Thymus (tissue), 11 donors: ENCODE measurements at regions not wholly inside any gene's neighbourhood (a gene's known extent, or its start where the extent isn't known, plus 50 kb on each side); places are given as distances from the start of the nearest gene placed in this dataset.

ENCODE experiments used
- DNase-seq, 9 donors: peaks; one replicate each; pipeline ENCODE4 v3.0.0-alpha.2; 2013; ENCODE audit warnings: low spot score in 9 of 9, low read depth in 6 of 9, missing footprints in 1 of 9
- H3K27ac ChIP-seq, 2 donors: one replicate each; pipeline ENCODE4 v1.5.1; 2013; ENCODE audit warnings: control low read depth in 1 of 2, low read depth in 1 of 2, low read length in 1 of 2, mild to moderate bottlenecking in 1 of 2, moderate library complexity in 1 of 2
- H3K27me3 ChIP-seq, 2 donors: one replicate each; pipeline ENCODE4 v1.5.1; 2013; ENCODE audit warnings: low read length in 1 of 2; ENCODE audit not compliant: control insufficient read depth in 2 of 2, insufficient read depth in 1 of 2
- H3K36me3 ChIP-seq, 2 donors: one replicate each; pipeline ENCODE4 v1.5.1; 2013; ENCODE audit warnings: low read length in 1 of 2, mild to moderate bottlenecking in 1 of 2, moderate library complexity in 1 of 2; ENCODE audit not compliant: control insufficient read depth in 2 of 2, insufficient read depth in 2 of 2
- H3K4me1 ChIP-seq, 2 donors: one replicate each; pipeline ENCODE4 v1.5.1; 2013; ENCODE audit warnings: low read length in 2 of 2; ENCODE audit not compliant: control insufficient read depth in 2 of 2, insufficient read depth in 2 of 2
- H3K4me3 ChIP-seq, 2 donors: one replicate each; pipeline ENCODE4 v1.5.1; 2013; ENCODE audit warnings: low read length in 2 of 2, control low read depth in 1 of 2, mild to moderate bottlenecking in 1 of 2
- H3K9me3 ChIP-seq, 2 donors: one replicate each; pipeline ENCODE4 v1.5.1; 2013; ENCODE audit warnings: low read length in 1 of 2, mild to moderate bottlenecking in 1 of 2; ENCODE audit not compliant: control insufficient read depth in 2 of 2, insufficient read depth in 1 of 2
- WGBS: extraction: QIAGEN DNeasy Blood & Tissue Kit; methylation state at CpG from one replicate; pipeline ENCODE4 v1.1.7; 2013; 5-methylcytosine and 5-hydroxymethylcytosine counted together
- donor health status: healthy.

DNA sequence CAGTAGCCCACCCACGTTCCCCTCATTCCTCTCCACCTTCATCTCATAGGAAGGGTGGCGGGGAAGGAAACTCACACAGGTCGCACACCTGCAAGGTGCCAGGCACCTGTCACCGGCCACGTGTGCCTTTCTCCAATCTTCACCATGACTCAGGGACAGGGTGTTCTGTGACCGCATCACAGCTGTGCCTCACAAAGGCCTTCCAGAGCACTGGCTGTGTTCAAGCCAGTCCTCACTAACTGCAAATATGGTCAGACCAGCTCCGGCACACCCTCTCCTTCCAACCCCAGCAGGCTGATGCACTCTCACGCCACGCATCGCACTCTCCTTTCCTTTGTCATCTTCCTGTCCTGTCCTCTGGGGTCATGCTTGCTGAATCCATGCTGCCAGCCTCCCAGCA lies 415.9 kb downstream of the IRS2 start:
- H3K9me3 ChIP-seq = peaks cover 0 to under 1% of the 10 kb centered on the region in 2 donors
- 94% methylated on average over 10 of the region's 10 CpGs for WGBS
- no peaks in the 10 kb centered on the region for H3K4me1 ChIP-seq
- H3K27ac ChIP-seq = no peak overlapping the region
- no peak for DNase-seq
- no peak overlapping the region for H3K4me3 ChIP-seq
- H3K36me3 ChIP-seq = no peaks in the 10 kb centered on the region
- H3K27me3 ChIP-seq = no peaks in the 10 kb centered on the region

DNA sequence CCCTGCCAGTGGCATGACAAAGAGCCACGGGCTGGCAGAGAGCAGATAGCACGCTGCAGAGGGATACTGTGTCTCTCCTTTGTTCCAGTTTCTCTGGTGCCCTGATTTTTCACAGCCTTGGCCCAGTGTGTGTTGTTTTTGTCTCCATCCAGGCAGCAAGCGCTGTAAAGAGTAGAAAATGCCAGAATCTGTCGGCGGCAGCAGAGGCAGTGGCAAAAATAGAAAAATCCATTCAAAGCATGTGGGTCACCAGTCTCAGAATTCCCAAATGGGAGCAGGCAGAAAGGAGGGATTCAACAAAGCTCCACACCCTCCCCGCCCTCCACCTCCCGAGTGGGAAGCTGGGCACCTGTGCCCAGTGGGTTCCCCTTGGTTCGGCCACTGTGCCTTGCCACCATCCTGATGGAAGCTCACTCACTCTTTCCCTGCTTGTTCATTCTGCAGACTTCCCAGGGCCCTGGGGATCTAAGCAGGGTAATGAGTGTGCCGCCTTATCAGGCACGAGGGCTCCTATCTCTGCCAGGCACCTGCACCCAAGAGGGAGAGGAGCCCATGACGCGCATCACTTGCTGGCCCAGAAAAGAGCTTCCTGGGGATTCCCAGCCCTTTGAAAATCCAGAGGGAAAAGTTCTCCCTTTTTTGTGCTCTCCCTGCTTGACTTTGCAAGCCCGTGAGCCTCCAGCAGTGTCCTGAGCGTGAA lies 416.9 kb downstream of the IRS2 start:
- DNase-seq = no peak

DNA sequence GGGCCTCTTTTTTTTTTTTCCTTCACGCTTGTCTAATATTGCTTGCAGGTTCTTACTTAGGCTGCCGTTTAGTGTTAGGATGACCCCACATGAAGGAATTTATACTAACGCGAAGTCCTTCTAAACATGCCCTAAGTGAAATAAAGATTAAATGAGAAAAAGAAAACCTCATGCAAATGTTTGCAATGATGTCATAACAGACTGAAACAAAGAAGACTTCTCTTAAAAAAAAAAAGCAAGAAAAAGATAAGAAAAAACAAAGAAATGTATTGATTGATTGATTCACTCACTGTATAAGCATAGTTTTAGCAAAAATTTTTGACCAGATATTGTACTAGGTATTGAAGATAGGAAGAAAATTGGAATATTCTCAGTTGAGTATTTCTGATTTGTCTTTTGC lies 418.2 kb downstream of the IRS2 start:
- peaks cover 0 to 3% of the 10 kb centered on the region in 2 donors for H3K9me3 ChIP-seq
- no peak for DNase-seq
- WGBS = 97% methylated on average over 4 of the region's 4 CpGs
- no peak overlapping the region for H3K27ac ChIP-seq
- no peaks in the 10 kb centered on the region for H3K27me3 ChIP-seq
- H3K36me3 ChIP-seq = no peaks in the 10 kb centered on the region
- no peak overlapping the region for H3K4me3 ChIP-seq
- H3K4me1 ChIP-seq = no peaks in the 10 kb centered on the region

More for the DNA sequence above, 416.9 kb downstream of the IRS2 start:
- no peak overlapping the region for H3K4me3 ChIP-seq
- H3K27me3 ChIP-seq = no peaks in the 10 kb centered on the region
- no peak overlapping the region for H3K27ac ChIP-seq
- H3K4me1 ChIP-seq = no peaks in the 10 kb centered on the region
- peaks cover 0 to 3% of the 10 kb centered on the region in 2 donors for H3K9me3 ChIP-seq
- no peaks in the 10 kb centered on the region for H3K36me3 ChIP-seq
- WGBS = 90% methylated on average over 14 of the region's 14 CpGs

DNA sequence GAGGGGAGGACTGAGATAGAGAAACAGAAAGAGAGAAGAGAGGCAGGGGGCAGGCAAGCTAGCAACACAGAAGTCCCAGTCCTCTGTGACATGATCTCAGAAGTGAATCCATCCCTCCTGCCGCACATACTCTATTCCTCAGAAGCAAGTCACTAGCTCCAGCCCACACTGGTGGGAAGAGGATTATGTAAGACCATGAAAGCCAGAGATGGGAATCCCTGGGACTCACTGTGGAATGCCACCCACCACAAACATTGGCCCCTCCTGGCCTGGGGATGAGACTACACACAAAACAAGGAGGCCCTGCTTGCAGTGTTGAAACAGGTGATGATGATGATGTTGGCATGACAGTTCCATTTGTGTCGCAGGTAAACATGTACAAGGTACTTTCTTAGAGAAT lies 419.9 kb downstream of the IRS2 start:
- no peak for DNase-seq
- no peaks in the 10 kb centered on the region for H3K36me3 ChIP-seq
- WGBS = 95% methylated on average over 2 of the region's 2 CpGs

DNA sequence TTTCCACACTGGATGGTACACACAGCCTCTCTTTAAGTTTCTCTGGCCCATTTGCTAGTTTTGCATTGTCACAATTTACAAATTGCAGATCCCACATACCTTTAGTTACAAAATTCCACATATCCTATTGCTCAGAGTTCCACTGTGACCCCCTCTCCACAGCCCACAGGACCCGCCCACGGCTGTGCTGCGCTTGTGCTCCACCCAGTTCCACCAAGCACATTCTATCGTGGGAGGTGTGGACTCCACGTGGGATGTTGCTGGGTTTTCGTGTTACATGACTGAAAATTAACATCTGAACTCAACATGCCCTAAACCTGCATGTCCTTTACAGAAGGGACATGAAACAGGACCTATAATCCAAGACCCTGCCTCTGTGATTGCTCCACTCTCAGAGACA lies 423.0 kb downstream of the IRS2 start:
- Histone ChIP-seq H3K36me3 (no peaks in the 10 kb centered on the region), H3K9me3 (peaks cover 0 to 3% of the 10 kb centered on the region in 2 donors), H3K27ac (no peak overlapping the region), H3K27me3 (no peaks in the 10 kb centered on the region), H3K4me1 (no peaks in the 10 kb centered on the region), H3K4me3 (no peak overlapping the region)
- WGBS = 95% methylated on average over 6 of the region's 6 CpGs
- DNase-seq = no peak

More for the DNA sequence above, 419.9 kb downstream of the IRS2 start:
- Histone ChIP-seq H3K27ac (no peak overlapping the region), H3K4me3 (no peak overlapping the region), H3K9me3 (peaks cover 0 to 3% of the 10 kb centered on the region in 2 donors), H3K27me3 (no peaks in the 10 kb centered on the region), H3K4me1 (no peaks in the 10 kb centered on the region)

- no peak overlapping the region for H3K4me3 ChIP-seq
- H3K9me3 ChIP-seq = peaks cover 0 to 3% of the 10 kb centered on the region in 2 donors
- no peaks in the 10 kb centered on the region for H3K4me1 ChIP-seq
- H3K36me3 ChIP-seq = no peaks in the 10 kb centered on the region
- WGBS = 67% methylated on average over 2 of the region's 2 CpGs
- no peak overlapping the region for H3K27ac ChIP-seq
- no peak for DNase-seq
- no peaks in the 10 kb centered on the region for H3K27me3 ChIP-seq
Measured at GRCh38 chr13:109362616-109363015, 423.8 kb downstream of the IRS2 start.

GRCh38 chr13:109361562-109362289 lies 424.7 kb downstream of the IRS2 start:
- no peak overlapping the region for H3K27ac ChIP-seq
- DNase-seq = no peak
- H3K36me3 ChIP-seq = no peaks in the 10 kb centered on the region
- WGBS = 85% methylated on average over 11 of the region's 11 CpGs
- no peak overlapping the region for H3K4me3 ChIP-seq
- H3K9me3 ChIP-seq = peaks cover 0 to 3% of the 10 kb centered on the region in 2 donors
- H3K4me1 ChIP-seq = no peaks in the 10 kb centered on the region
- no peaks in the 10 kb centered on the region for H3K27me3 ChIP-seq

- Histone ChIP-seq H3K4me1 (no peaks in the 10 kb centered on the region), H3K27ac (no peak overlapping the region), H3K36me3 (no peaks in the 10 kb centered on the region), H3K27me3 (no peaks in the 10 kb centered on the region), H3K9me3 (no peaks in the 10 kb centered on the region), H3K4me3 (no peak overlapping the region)
- DNase-seq = no peak
- 93% methylated on average over 16 of the region's 16 CpGs for WGBS
Measured at GRCh38 chr13:109357751-109358471, 428.5 kb downstream of the IRS2 start.

DNA sequence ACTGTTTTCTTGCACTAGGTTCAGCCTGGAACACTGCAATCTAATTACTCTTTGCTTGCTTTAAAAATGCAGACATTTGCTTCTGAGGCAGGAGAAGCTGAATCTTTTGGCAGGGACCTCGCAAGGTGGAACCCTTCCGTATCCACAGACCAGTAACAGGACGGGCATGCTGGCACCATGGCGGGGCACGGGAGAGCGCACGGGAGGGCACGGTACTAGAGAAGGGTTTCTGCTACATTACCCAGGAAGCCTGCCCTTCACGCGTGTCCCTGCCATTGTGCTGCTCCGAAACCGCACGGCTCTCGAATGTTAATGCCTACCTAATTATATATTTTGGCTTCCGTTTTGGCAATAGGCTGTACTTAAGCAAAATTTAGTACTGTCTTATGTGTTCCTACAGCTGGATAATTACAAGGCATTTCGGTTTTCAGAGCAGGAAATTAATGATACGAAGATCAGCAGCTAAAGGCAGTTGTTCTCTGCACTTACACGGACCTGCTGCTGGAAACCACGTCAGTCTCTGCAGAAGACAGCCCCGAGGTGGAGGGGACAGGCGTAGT lies 430.4 kb downstream of the IRS2 start:
- Histone ChIP-seq H3K27me3 (no peaks in the 10 kb centered on the region), H3K4me1 (no peaks in the 10 kb centered on the region), H3K27ac (no peak overlapping the region), H3K36me3 (no peaks in the 10 kb centered on the region), H3K4me3 (no peak overlapping the region), H3K9me3 (no peaks in the 10 kb centered on the region)
- 96% methylated on average over 21 of the region's 21 CpGs for WGBS
- no peak for DNase-seq
